ENCODE measurements at regions not wholly inside any gene's neighbourhood (a gene's known extent, or its start where the extent isn't known, plus 50 kb on each side); places are given as distances from the start of the nearest gene placed in this dataset.

DNA sequence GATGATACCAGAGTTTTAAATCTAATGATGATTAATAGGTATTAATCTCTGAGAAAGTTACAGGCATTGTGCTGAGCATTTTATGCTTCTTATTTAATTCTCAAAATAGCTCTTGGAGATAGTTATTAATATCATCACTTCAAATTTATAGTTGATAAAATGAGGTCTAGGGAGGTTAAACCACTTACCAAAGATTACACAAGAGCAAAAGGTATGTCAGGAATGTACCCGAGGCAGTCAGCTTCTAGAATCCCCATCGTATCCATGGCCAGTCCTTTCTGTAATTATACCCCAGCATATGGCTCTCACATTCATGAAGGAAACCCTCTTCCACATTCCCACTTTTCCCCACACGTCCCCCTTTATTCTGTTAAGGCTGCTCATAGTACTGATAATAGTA, 421.3 kb downstream of the PYDC2 start:
- TF ChIP-seq, protein P1, sequence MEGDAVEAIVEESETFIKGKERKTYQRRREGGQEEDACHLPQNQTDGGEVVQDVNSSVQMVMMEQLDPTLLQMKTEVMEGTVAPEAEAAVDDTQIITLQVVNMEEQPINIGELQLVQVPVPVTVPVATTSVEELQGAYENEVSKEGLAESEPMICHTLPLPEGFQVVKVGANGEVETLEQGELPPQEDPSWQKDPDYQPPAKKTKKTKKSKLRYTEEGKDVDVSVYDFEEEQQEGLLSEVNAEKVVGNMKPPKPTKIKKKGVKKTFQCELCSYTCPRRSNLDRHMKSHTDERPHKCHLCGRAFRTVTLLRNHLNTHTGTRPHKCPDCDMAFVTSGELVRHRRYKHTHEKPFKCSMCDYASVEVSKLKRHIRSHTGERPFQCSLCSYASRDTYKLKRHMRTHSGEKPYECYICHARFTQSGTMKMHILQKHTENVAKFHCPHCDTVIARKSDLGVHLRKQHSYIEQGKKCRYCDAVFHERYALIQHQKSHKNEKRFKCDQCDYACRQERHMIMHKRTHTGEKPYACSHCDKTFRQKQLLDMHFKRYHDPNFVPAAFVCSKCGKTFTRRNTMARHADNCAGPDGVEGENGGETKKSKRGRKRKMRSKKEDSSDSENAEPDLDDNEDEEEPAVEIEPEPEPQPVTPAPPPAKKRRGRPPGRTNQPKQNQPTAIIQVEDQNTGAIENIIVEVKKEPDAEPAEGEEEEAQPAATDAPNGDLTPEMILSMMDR (IDR thresholded peaks at IDR 0.05; ENCODE audit: insufficient read depth, low read depth, low read length) = no peak
- no peak for TF ChIP-seq EZH2 (IDR thresholded peaks at IDR 0.05; ENCODE audit: insufficient read depth, low read length)
